Hepatocyte (in vitro differentiated cells): ENCODE measurements at regions not wholly inside any gene's neighbourhood (a gene's known extent, or its start where the extent isn't known, plus 50 kb on each side); places are given as distances from the start of the nearest gene placed in this dataset.

ENCODE experiments used
- CTCF ChIP-seq: fragments of 200-600 bp; sonication (generic); IDR thresholded peaks from 2 replicates; pipeline ENCODE4 v1.5.1; 2016; ENCODE audit warnings: antibody characterized with exemption, mild to moderate bottlenecking; ENCODE audit not compliant: poor library complexity
- EZH2 ChIP-seq: fragments of 200-600 bp; sonication (generic); IDR thresholded peaks from 2 replicates; pipeline ENCODE4 v1.6.1; 2016; ENCODE audit warnings: antibody characterized with exemption, mild to moderate bottlenecking, borderline replicate concordance
- EZH2phosphoT487 ChIP-seq: fragments of 200-600 bp; sonication (generic); IDR thresholded peaks from one replicate; pipeline ENCODE4 v1.6.1; 2018; ENCODE audit warnings: antibody characterized with exemption, mild to moderate bottlenecking, low read depth, moderate library complexity; ENCODE audit not compliant: unreplicated experiment, severe bottlenecking

DNA sequence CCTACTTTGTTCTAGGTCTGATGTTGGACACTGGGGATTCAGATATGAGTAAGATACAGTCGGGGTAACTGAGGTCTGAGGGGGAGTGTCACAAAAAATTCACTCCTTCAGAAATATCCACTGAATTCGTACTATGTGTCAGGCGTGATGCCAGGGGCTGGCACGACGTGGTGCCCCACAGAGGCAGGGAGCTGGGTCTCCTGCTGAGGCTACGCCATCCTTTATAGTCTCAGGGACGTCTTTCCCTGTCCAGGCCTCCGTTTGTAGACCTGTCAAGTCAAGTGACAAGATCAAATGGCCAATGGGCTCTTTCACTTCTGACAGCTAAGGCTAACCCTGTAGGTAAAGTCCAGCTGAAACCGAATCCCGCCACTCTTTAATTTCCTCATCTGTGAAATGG, 118.8 kb upstream of the SMIM23 start:
- TF ChIP-seq CTCF, result no peak
- no peak for TF ChIP-seq EZH2phosphoT487
- TF ChIP-seq EZH2, result no peak
